HPDE6-E6E7 (cell line): ENCODE measurements at regions not wholly inside any gene's neighbourhood (a gene's known extent, or its start where the extent isn't known, plus 50 kb on each side); places are given as distances from the start of the nearest gene placed in this dataset.

Experiments used
- DNase-seq: peaks from one replicate; pipeline ENCODE4 v3.0.0; 2011; ENCODE audit warnings: missing footprints; ENCODE audit errors: extremely low spot score

DNA sequence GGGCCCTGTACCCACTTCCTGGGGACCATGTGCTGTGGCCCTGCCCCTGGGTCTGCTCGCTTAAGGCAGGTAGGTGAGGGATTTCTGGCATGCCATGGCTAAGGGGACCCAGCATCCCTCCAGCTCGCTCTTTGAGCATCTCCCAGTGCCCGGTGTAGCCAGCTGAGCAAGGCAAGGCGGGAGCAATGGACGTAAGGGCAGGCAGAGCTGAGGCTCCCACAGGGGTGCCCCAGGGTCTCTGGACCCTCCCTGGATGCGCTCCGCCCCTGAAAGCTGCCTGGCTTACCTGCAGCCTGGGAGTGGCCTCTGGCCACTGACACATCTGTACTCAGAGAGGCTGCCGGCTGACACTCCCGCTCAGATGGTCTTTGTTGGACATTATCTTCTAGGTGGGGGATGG is 189.9 kb downstream of the IRF8 start:
- no peak for DNase-seq

GRCh38 chr16:86089334-86089900 is 190.5 kb downstream of the IRF8 start:
- DNase-seq: no peak

DNA sequence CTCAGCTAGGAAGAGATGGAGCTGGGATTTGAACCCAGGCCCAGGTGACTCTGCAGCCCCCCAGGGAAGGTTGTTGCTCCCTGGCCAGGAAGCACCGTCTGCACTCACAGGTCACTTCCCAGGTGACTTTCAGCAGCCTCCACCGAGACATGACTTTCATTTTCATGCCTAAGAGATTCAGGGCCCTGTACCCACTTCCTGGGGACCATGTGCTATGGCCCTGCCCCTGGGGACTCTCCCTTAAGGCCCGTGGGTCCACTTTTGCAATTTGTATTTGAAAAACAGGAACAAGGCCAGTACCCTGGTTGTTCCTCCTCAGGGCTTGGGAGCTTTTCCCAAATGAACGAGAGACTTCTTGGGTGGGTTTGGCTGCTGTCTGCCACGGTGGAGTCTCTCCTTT is 191.0 kb downstream of the IRF8 start:
- DNase-seq: no peak

DNA sequence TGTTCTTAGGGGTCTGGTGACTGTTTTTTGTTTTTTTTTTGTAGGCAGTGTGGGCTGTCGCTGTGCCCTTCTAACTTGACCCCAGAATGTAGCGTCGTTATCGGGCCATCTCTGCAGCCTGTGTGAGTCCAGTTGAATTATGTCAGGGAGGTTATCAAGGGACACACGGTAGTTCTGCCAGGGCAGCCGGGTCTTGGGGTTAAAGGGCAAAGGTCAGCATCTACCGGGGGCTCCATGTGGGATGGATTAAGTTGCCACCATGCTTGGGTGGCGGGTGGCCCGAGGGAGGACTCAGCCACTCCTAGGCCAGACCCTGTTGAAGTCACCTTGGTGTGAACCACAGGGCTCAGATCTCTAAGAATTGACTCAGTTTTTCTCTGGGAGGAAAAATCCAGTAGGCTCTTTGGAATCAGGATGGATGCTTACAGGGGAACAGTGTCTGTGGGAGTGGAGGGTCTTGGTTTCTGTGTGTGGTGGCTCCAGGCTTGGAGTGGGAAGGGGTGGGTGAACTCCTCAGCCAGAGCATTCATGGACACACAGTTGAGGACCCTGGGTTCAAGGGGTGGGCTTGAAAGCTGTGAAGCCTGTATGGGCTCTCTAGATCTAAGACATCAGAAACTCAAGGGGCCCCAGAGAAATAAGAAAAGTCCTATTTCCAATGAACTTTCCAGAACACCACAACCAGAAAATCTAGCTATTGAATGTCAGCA is 191.7 kb downstream of the IRF8 start:
- DNase-seq: no peak

GRCh38 chr16:86091976-86092375 is 193.0 kb downstream of the IRF8 start:
- no peak for DNase-seq

DNA sequence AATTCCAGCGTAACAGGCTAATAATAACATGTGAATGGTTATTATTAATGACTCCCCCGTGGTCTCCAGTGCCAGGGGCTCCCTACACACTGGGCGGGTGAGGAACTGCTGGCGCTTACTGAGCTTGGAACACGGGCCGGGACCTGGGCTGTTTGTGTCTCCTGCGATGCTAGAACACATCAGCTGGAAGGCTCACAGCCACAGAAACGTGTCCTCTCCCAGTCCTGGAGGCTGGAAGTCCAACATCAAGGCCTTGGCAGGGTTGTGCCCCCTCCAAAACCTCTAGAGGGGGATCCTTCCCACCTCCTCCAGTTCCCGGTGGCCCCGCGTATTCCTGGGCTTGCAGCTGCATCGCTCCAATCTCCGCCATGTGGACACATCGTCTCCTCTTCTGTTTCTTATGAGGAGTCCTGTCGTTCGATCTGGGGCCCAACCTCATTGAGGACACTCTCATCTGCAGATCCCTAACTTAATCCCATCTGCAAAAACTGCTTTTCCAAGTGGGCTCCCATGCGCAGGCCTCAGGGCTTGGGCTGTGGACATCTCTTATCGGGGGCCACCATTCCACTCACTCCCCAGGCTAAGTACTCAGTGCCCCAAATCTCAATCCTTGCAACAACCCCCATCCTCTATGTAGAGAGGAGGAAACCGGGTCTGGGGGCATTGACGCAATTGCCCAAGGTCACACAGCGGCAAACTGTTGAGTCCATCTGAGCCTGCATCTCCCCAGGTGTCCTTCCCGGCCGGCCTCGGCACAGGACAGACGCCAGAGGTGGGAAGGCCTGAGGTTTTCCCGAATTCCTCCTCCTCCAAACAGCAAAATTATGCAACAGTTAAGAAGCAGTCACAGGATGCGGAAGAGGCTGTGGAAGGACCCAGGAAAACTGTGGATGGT is 193.9 kb downstream of the IRF8 start:
- no peak for DNase-seq

DNA sequence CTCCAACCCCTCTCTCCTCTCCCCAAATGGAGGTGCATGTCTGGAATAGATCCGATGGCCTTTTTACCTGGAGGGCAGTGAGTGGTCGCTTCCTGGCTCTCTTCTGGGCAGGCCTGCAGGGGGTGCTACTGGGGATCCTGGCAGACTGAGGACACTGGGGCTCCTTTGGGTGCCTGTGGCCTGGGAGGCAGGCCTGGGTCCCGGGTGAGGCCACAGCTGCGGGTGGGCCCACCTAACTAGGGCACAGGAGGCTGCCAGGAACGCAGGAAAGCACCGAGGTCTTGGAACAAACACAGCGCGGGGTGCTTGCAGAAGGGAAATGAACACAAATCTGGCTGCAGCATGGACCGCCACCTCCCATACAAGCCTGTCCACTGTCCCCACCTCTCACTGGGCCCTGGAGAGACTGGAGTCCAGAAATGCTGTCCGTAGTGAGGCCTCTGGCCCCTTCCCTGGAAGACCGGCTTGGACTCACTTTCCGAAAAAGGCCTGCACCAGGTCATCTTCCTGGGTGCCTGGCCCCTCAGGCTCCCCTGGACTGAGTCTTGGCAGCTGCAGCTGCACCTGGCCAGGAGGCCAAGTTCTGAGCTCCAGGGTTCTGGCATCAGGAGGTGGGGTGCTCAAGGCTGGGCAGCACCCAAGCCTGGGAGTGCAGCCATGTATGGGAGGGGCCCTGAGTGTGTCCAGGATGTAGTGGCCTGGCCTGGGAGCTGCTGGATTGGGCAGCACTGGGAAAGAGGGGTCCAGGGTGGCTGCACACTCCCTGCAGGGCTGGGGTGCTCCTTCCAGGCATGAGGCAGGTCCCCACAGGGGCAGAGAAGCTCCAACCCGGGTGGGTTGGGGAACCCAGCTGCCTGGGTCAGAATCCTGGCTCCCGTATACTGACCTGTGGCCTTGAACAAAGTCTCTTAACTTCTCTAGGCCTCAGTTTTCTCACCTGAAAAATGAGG is 195.1 kb downstream of the IRF8 start:
- no peak for DNase-seq

DNA sequence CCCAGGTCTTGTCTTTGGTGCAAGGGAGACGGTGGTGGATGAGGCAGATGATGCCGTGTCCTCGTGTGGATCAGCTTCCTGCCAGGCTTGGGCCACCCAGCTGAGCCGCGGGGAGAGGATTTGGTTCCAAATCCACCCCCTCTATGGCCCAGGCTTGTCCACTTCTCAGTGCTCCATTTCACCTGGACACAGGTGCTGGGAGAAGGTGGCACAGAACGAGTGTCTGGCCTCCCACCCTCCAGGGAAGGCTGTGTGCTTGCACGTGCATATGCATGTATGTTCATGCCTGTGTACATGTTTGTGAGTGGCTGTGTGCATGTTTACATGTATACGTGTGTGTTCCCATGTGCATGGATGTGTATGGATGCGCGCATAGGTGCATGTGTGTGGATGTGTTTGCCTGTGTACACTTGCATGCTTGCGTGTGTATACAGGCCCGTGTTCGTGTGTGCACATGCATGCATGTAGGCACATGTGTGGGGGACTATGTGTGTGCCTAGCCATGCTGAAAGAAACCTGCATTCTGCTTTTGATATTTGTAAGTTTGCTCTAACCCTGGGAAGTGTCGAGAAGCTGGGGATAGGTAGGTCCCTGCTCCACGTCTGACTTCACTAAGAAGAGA is 196.3 kb downstream of the IRF8 start:
- DNase-seq: no peak

DNA sequence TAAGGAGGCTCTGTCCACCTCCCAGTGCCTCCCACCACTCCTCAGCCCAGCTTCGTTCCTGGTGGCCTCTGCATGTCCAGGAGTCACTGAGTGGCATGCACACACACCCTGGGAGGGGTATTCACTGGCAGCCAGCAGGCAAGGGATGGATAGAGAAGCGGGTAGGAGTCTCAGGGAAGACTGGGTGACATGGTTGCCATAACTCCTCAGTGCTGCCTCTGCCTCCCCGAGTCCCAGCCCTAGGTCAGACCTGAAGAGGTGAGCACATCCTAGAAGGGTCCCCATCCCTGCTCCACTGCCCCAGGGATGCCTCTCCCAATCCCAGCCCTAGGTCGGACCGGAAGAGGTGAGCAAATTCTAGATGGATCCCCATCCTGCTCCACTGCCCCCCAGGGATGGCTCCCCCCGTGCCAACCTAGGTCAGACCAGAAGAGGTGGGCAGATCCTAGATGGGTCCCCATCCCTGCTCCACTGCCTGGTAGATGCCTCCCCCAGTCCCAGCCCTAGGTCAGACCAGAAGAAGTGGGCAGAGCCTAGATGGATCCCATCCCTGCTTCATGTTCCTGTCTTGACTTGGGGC is 197.0 kb downstream of the IRF8 start:
- DNase-seq: no peak

- no peak for DNase-seq
These were observed 197.9 kb downstream of the IRF8 start for GRCh38 chr16:86096850-86097249.

- DNase-seq: no peak
These were observed 200.4 kb downstream of the IRF8 start for GRCh38 chr16:86099326-86099725.

DNA sequence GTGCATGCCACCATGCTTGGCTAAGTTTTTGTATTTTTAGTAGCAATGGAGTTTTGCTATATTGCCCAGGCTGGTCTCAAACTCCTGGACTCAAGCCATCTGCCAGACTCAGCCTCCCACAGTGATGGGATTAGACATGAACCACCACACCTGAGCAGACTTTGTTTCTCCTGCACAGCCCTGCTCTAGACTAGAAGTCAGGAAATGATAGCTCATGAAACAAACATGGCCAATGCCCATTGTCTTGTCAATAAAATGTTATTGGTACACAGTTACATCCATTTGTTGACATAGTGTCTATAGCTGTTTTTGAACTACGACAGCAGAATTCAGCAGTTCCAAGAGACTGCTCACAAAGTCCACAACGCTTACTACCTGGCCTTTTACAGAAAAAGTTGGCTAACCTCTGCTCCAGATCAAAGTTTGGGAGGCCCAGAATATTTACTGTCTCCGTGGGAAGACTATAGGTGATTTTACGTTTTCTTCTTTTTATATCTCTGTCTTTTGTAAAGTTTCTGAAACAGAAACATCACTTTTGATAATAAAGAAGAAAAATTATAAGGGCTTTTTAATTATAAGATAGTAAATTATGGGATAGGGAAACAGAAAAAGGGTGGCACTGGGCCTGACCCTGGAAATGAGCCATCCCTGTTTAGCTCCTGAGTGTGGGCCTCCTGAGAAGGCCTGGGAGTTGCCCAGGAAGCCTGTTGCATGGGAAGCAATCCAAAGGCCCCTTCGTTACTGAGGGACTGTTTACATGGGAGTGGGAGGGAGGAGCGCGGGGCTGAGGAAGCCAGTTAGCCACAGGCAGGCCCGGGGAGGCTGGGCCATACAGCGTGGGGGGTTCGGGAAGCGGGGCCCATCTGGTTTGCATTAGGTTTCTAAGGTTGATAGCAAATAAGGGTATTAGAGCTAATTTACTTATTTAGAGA is 201.5 kb downstream of the IRF8 start:
- no peak for DNase-seq

GRCh38 chr16:86101137-86101896 is 202.4 kb downstream of the IRF8 start:
- DNase-seq: no peak

DNA sequence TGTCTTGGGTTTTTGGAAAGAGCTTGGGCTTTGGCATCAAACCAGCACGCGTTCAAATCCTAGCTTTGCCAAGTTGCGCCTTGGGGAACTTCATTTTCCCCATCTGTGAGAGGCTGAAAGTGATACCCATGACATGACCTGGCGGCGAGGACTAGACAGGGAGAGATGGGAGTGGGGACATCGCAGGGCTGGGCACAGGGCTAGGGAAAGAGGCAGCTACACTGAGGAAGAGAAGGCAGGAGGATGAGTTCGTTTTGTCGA is 202.9 kb downstream of the IRF8 start:
- DNase-seq: no peak

- no peak for DNase-seq
These were observed 204.4 kb downstream of the IRF8 start for GRCh38 chr16:86103320-86103719.

DNA sequence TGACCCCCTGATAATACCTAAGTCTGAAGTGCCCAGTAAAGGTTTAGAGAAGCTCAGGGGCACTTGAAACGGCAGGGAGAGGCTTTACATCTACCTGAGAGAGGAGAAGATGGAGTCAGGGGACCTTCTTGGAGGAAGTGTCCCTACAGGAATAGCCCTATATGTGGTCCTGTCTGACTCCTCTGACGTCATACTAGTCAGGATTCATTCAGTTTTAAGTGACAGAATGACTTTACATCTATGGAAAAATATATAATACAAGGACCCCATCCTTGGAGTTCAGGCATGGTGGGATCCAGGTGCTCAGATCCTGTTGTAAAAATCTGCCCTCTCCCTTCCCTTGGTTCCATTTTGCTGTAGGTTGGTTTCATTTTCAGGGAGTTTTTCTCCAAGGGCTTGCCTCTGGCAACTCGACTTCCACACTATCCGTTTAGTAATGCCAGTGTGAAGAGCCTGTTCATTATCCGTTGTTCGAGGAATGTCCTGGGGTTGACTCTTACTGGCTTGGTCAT is 205.6 kb downstream of the IRF8 start:
- no peak for DNase-seq

DNA sequence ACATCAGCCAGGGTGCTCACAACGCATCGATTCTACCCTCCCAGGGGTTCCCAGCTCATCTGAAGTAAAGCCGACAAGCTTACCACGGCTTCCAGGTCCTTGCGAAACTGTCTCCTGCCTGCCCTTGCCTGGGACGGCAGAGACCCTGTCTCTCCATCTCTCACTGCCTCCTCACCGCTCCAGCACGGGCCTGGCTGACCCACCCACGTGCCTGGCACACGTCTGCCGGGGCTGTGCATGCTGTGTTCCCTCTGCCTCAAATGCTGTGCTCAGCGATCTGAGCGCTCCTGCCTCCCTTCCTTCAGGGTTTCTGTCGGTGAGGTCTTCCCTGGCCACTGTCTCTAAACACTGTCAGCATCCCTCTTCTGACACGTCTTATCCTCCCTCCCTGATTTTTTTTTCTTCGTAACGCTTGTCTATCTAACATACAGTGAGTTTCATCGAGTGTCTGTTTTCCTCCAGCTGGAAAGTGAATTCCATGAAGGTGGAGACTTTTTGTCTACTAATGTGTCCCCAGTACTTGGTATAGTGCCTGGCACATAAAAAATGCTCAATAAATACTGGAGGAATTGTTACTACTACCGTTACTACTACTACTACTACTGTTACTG is 208.4 kb downstream of the IRF8 start:
- DNase-seq: no peak

DNA sequence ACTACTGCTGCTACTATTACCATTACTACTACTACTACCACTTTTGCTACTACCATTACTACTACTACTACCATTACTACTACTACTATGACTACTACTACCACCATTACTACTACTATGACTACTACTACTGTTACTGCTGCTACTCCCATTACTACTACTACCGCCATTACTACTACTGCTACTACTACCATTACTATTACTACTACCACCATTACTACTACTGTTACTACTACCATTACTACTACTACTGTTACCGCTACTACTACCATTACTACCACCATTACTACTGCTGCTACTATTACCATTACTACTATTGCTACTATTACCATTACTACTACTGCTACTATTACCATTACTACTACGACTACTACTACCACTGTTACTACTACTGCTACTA is 209.1 kb downstream of the IRF8 start:
- no peak for DNase-seq

DNA sequence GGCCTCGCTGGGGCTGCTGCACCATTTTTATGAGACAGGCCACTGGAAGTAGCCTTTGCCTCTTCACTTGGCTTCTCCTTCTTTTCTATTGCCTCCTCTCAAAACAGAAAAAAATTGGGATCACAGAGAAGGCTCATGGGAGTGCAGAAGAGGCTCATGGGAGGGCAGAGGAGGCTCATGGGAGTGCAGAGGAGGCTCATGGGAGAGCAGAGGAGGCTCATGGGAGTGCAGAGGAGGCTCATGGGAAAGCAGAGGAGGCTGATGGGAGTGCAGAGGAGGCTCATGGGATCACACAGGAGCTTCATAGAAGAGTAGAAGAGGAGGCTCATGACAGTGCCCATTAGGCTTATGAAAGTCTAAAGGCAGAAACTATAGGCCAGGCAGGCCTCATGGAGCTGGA is 211.2 kb downstream of the IRF8 start:
- no peak for DNase-seq
